Ishikawa (cell line): ENCODE measurements at regions not wholly inside any gene's neighbourhood (a gene's known extent, or its start where the extent isn't known, plus 50 kb on each side); places are given as distances from the start of the nearest gene placed in this dataset.

Experiments
- CEBPB ChIP-seq: IDR thresholded peaks from 2 replicates; pipeline ENCODE4 v1.6.1; 2012
- CREB1 ChIP-seq: IDR thresholded peaks from 2 replicates; pipeline ENCODE4 v1.6.1; 2012; ENCODE audit warnings: low read depth
- EGR1 ChIP-seq: IDR thresholded peaks from 2 replicates; pipeline ENCODE4 v1.6.1; 2012
- EP300 ChIP-seq: IDR thresholded peaks from 2 replicates; pipeline ENCODE4 v1.6.1; 2012; ENCODE audit warnings: borderline replicate concordance
- FOXM1 ChIP-seq: IDR thresholded peaks from 2 replicates; pipeline ENCODE4 v1.6.1; 2012; ENCODE audit warnings: low read depth, borderline replicate concordance
- MAX ChIP-seq: IDR thresholded peaks from 2 replicates; pipeline ENCODE4 v1.6.1; 2012
- NFIC ChIP-seq: IDR thresholded peaks from 2 replicates; pipeline ENCODE4 v1.6.1; 2012
- RAD21 ChIP-seq: IDR thresholded peaks from 2 replicates; pipeline ENCODE4 v1.6.1; 2012; ENCODE audit warnings: low read depth
- REST ChIP-seq: IDR thresholded peaks from 2 replicates; pipeline ENCODE4 v1.6.1; 2012; ENCODE audit warnings: low read depth, mild to moderate bottlenecking
- TAF1 ChIP-seq: IDR thresholded peaks from 2 replicates; pipeline ENCODE4 v1.6.1; 2012; ENCODE audit warnings: low read depth, mild to moderate bottlenecking
- TCF12 ChIP-seq: IDR thresholded peaks from 2 replicates; pipeline ENCODE4 v1.6.1; 2012; ENCODE audit warnings: low read depth
- TEAD4 ChIP-seq: IDR thresholded peaks from 2 replicates; pipeline ENCODE4 v1.6.1; 2012
- YY1 ChIP-seq: IDR thresholded peaks from 2 replicates; pipeline ENCODE4 v1.6.1; 2012; ENCODE audit warnings: low read depth
- ZBTB7A ChIP-seq: IDR thresholded peaks from 2 replicates; pipeline ENCODE4 v1.6.1; 2012; ENCODE audit warnings: low read depth
- TF ChIP-seq, protein P1 (sequence below): IDR thresholded peaks from 2 replicates; pipeline ENCODE4 v1.6.1; 2012

GRCh38 chr13:55745828-55746227, 1394.9 kb upstream of the PRR20A start:
- TF ChIP-seq NFIC (no peak), CREB1 (no peak), ZBTB7A (no peak), EP300 (no peak), TAF1 (no peak), RAD21 (no peak), MAX (no peak), EGR1 (no peak), CEBPB (no peak), FOXM1 (no peak), REST (no peak)
- TF ChIP-seq, protein P1, sequence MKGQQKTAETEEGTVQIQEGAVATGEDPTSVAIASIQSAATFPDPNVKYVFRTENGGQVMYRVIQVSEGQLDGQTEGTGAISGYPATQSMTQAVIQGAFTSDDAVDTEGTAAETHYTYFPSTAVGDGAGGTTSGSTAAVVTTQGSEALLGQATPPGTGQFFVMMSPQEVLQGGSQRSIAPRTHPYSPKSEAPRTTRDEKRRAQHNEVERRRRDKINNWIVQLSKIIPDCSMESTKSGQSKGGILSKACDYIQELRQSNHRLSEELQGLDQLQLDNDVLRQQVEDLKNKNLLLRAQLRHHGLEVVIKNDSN, result no peak

DNA sequence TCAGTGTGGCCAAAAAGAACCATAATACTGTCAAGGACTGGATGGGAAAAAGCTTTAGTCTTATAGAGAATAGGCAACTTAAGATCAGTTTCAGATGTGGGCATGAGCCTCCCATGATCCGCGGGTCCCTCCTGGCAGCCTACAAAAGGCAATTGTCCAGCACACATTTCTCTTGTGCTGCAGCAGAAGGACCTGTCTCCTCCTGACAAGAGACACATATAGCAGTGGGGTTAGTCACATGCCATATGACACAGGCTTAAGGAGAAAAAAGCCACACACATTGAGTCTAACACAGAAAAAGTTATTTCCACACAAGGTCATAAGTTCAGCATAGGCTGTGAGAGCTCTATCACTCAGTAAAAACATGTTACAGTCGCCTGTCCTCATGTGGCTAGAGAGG, 1378.7 kb upstream of the PRR20A start:
- TF ChIP-seq CEBPB (no peak), NFIC (no peak), CREB1 (no peak), REST (no peak), MAX (no peak), ZBTB7A (no peak), TEAD4 (no peak), TAF1 (no peak), FOXM1 (no peak), RAD21 (no peak), EP300 (no peak), YY1 (no peak)

GRCh38 chr13:55777612-55778011, 1363.1 kb upstream of the PRR20A start:
- TF ChIP-seq YY1 (no peak), NFIC (no peak), MAX (no peak), EGR1 (no peak), TCF12 (no peak), TAF1 (no peak), EP300 (no peak), RAD21 (no peak), REST (no peak), CEBPB (no peak), ZBTB7A (no peak)

- TF ChIP-seq MAX, result no peak
- TF ChIP-seq, protein P1, result no peak
- TF ChIP-seq TEAD4, result no peak
- no peak for TF ChIP-seq REST
- TF ChIP-seq EGR1, result no peak
- TF ChIP-seq TAF1, result no peak
- TF ChIP-seq TCF12, result no peak
- no peak for TF ChIP-seq ZBTB7A
- TF ChIP-seq FOXM1, result no peak
- TF ChIP-seq RAD21, result no peak
- no peak for TF ChIP-seq NFIC
- TF ChIP-seq CEBPB, result no peak
- TF ChIP-seq EP300, result no peak
- no peak for TF ChIP-seq CREB1
- no peak for TF ChIP-seq YY1
Measured at GRCh38 chr13:55783841-55784240, 1356.9 kb upstream of the PRR20A start.
